Calu3 (cell line): ENCODE measurements at regions not wholly inside any gene's neighbourhood (a gene's known extent, or its start where the extent isn't known, plus 50 kb on each side); places are given as distances from the start of the nearest gene placed in this dataset.

Source experiments
- BruUV-seq: library from RNA; stranded (reverse); fragments of 400-500 nt; replicated peaks from 2 replicates; lab custom pipeline; 2021; lab: Mats Ljungman, UMichigan
- CTCF ChIA-PET: fragments of 300-600 bp; sonication (Branson Sonifier 250); formaldehyde crosslinking; loops from one replicate; lab custom pipeline; 2022; ENCODE audit warnings: antibody characterized with exemption; lab: Charles Lee
- DNase-seq: peaks from one replicate; pipeline ENCODE4 v3.0.0; 2022
- H3K27ac Mint-ChIP-seq: one replicate; pipeline ENCODE4 v1.8.0; 2022; ENCODE audit warnings: mixed read lengths; ENCODE audit not compliant: unreplicated experiment
- H3K27me3 Mint-ChIP-seq: one replicate; pipeline ENCODE4 v1.8.0; 2022; ENCODE audit warnings: mixed read lengths; ENCODE audit not compliant: unreplicated experiment
- H3K36me3 Mint-ChIP-seq: one replicate; pipeline ENCODE4 v1.8.0; 2022; ENCODE audit warnings: mild to moderate bottlenecking, moderate library complexity, mixed read lengths; ENCODE audit not compliant: insufficient read depth, unreplicated experiment
- H3K4me1 Mint-ChIP-seq: one replicate; pipeline ENCODE4 v1.8.0; 2022; ENCODE audit warnings: mild to moderate bottlenecking, low read depth, mixed read lengths; ENCODE audit not compliant: unreplicated experiment
- H3K4me3 Mint-ChIP-seq: one replicate; pipeline ENCODE4 v1.8.0; 2022; ENCODE audit warnings: mild to moderate bottlenecking, low read depth, moderate library complexity, mixed read lengths; ENCODE audit not compliant: unreplicated experiment
- H3K9me3 Mint-ChIP-seq: one replicate; pipeline ENCODE4 v1.8.0; 2022; ENCODE audit warnings: low read depth, mixed read lengths; ENCODE audit not compliant: unreplicated experiment
- intact Hi-C: fragments of 100-400 bp; cut with micrococcal nuclease; formaldehyde crosslinking; loops from one replicate; pipeline ENCODE4 v1.10.0; 2022; ENCODE audit not compliant: unreplicated experiment
- TF ChIP-seq, protein P1 (sequence below): fragments of 200-600 bp; IDR thresholded peaks from one replicate; pipeline ENCODE4 v1.8.0; 2022; ENCODE audit warnings: antibody characterized with exemption; ENCODE audit not compliant: unreplicated experiment

- H3K4me1 Mint-ChIP-seq, result no peaks in the 10 kb centered on the region
These were observed 66.5 kb upstream of the PROX1 start for GRCh38 chr1:213921311-213921710.

GRCh38 chr1:213921712-213922111, 66.1 kb upstream of the PROX1 start:
- H3K36me3 Mint-ChIP-seq, result no peaks in the 10 kb centered on the region
- no TSS peak for BruUV-seq
- H3K4me3 Mint-ChIP-seq, result no peak overlapping the region
- no peaks in the 10 kb centered on the region for H3K9me3 Mint-ChIP-seq
- no peak overlapping the region for H3K27ac Mint-ChIP-seq
- H3K27me3 Mint-ChIP-seq, result peaks cover 58% of the 10 kb centered on the region
- H3K4me1 Mint-ChIP-seq, result no peaks in the 10 kb centered on the region
- CTCF ChIA-PET, result no interaction called here
- DNase-seq, result no peak
- intact Hi-C loops, result no loop called here
- TF ChIP-seq, protein P1, sequence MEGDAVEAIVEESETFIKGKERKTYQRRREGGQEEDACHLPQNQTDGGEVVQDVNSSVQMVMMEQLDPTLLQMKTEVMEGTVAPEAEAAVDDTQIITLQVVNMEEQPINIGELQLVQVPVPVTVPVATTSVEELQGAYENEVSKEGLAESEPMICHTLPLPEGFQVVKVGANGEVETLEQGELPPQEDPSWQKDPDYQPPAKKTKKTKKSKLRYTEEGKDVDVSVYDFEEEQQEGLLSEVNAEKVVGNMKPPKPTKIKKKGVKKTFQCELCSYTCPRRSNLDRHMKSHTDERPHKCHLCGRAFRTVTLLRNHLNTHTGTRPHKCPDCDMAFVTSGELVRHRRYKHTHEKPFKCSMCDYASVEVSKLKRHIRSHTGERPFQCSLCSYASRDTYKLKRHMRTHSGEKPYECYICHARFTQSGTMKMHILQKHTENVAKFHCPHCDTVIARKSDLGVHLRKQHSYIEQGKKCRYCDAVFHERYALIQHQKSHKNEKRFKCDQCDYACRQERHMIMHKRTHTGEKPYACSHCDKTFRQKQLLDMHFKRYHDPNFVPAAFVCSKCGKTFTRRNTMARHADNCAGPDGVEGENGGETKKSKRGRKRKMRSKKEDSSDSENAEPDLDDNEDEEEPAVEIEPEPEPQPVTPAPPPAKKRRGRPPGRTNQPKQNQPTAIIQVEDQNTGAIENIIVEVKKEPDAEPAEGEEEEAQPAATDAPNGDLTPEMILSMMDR, result no peak

More at GRCh38 chr1:213921311-213921710, 66.5 kb upstream of the PROX1 start:
- CTCF ChIA-PET, result no interaction called here
- H3K27ac Mint-ChIP-seq, result no peak overlapping the region
- TF ChIP-seq, protein P1, result no peak
- H3K9me3 Mint-ChIP-seq, result no peaks in the 10 kb centered on the region
- H3K4me3 Mint-ChIP-seq, result no peak overlapping the region
- no peak for DNase-seq
- H3K36me3 Mint-ChIP-seq, result no peaks in the 10 kb centered on the region
- intact Hi-C loops, result no loop called here
- BruUV-seq, result no TSS peak
- H3K27me3 Mint-ChIP-seq, result peaks cover 62% of the 10 kb centered on the region

- no peak overlapping the region for H3K4me3 Mint-ChIP-seq
- intact Hi-C loops, result no loop called here
- H3K27me3 Mint-ChIP-seq, result peaks cover 60% of the 10 kb centered on the region
- DNase-seq, result no peak
- TF ChIP-seq, protein P1, result no peak
- no peaks in the 10 kb centered on the region for H3K4me1 Mint-ChIP-seq
- CTCF ChIA-PET, result interaction anchor here (0.9 kb wide), 1 partner anchor 42 kb away, joined by 4 read pairs; no protein-coding TSS in a partner anchor
- no peaks in the 10 kb centered on the region for H3K9me3 Mint-ChIP-seq
- BruUV-seq, result no TSS peak
- H3K36me3 Mint-ChIP-seq, result no peaks in the 10 kb centered on the region
- H3K27ac Mint-ChIP-seq, result no peak overlapping the region
These were observed 62.1 kb upstream of the PROX1 start for GRCh38 chr1:213925531-213926182.

DNA sequence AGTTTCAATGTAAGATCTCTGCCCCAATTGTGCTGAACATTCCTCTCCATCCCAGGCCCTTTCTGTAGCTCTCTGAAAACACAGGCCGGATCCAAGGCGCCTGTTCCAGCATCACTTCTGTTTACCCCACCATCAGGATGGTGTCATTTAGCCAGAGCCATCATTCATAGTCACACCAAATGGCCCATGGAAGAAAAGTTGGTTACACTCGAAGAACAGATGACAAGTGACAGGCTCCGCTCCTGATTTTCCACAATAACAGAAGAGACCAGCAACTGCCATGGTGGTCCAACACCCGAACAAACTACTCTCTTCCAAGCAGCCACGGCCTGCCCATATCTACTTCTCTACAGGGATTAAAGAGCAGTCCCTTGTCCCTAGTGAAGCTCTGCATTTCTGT, 59.9 kb upstream of the PROX1 start:
- intact Hi-C loops, result no loop called here
- CTCF ChIA-PET, result no interaction called here
- DNase-seq, result no peak
- Mint-ChIP-seq H3K27me3 (peaks cover 82% of the 10 kb centered on the region), H3K27ac (no peak overlapping the region), H3K36me3 (no peaks in the 10 kb centered on the region), H3K4me3 (no peak overlapping the region), H3K4me1 (no peaks in the 10 kb centered on the region), H3K9me3 (no peaks in the 10 kb centered on the region)
- TF ChIP-seq, protein P1, result no peak
- no TSS peak for BruUV-seq
